Activated effector memory CD4-positive, alpha-beta T cell treated with anti-CD3 and anti-CD28 coated beads, Interleukin-2, amount 50 U/mL, for 16 hours (primary cell): ENCODE measurements at regions not wholly inside any gene's neighbourhood (a gene's known extent, or its start where the extent isn't known, plus 50 kb on each side); places are given as distances from the start of the nearest gene placed in this dataset.
A peak's percentile ranks its signal among the peaks of the same experiment; 100 is the strongest.
"Not testable (repeated sequence)": the region's sequence is repeated elsewhere in the genome, so short reads cannot be mapped to it uniquely, and the experiment has no call there.

ENCODE experiments used
- DNase-seq: peaks from one replicate; pipeline ENCODE4 v3.0.0-alpha.2; 2020

DNA sequence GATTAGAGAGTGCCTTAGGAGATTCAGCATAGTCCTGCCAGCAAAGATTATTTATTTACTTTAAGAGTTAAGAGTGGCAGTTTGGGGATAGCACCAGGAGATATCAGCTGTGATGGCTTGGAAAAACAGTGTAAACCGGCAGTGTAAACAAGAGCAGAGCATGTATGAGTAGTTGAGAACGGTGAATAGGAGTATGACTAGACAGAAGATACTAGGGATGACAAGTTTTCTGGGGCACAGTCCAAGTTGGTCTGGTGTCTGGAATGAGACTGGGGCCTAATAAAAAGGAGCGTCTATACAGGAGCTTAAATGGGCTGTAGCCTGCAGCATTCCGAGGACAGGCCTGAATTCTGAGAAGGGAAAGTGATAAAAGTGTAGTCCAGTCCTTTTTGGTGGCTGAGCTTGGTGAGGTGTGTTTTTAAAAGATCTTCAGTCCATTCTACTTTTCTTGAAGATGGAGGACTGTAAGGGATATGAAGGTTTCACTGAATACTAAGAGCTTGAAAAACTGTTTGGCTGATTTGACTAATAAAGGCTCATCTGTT lies 117.8 kb downstream of the TLR5 start:
- DNase-seq, result not testable (repeated sequence)

GRCh38 chr1:223026639-223027038 lies 116.4 kb downstream of the TLR5 start:
- DNase-seq, result peak; percentile 1

GRCh38 chr1:223029985-223030769 lies 112.9 kb downstream of the TLR5 start:
- no peak for DNase-seq

- no peak for DNase-seq
Measured at GRCh38 chr1:223030871-223031400, 112.1 kb downstream of the TLR5 start.

DNA sequence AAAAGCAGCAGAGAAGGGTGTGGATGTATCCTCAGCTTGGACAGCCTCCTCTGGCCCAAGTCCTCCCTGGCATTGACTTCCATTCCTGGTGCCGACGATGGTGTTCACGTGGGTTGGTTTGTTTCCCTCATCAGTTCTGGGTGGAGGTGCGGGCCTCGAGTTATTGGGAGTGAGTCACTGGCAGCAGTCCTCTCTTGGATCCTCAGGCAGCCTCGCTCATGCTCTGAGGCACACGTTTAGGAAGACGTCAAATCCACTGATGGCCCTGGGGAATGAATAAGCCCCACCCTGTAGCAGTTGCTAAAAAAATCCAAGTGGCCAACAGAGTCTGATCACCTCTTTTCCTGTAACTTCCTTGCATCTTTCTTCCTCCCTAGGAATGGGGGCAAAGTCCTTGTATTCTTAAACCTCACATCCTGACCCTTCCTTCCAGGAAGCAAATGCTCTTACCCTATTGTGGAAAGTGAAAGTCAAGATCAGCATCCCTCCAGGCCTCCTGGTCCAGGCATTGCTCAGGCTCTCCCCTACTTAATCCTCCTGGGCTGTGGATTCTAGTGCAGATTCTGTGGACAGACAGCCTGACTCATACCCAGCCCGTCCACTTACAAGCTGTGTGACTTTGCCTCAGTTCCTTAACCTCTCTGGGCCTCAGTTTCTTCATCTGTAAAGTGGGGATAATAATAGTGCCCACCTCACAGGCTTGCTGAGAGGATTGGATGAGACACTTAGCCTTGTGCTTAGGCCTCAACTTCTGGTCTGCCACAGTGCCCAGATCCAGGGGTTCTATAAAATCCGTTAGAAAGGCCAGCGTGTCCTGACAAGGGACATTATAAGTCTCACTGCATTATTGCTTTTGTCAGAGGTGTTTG lies 111.1 kb downstream of the TLR5 start:
- no peak for DNase-seq

GRCh38 chr1:223033658-223034057 lies 109.4 kb downstream of the TLR5 start:
- DNase-seq, result no peak

- no peak for DNase-seq
Measured at GRCh38 chr1:223034270-223034798, 108.7 kb downstream of the TLR5 start.

GRCh38 chr1:223035724-223036478 lies 107.1 kb downstream of the TLR5 start:
- DNase-seq, result no peak

GRCh38 chr1:223036479-223036845 lies 106.6 kb downstream of the TLR5 start:
- no peak for DNase-seq

GRCh38 chr1:223037845-223038244 lies 105.2 kb downstream of the TLR5 start:
- no peak for DNase-seq

- no peak for DNase-seq
Measured at GRCh38 chr1:223038288-223039006, 104.6 kb downstream of the TLR5 start.

GRCh38 chr1:223039990-223040389 lies 103.1 kb downstream of the TLR5 start:
- no peak for DNase-seq

- no peak for DNase-seq
Measured at GRCh38 chr1:223041481-223041880, 101.6 kb downstream of the TLR5 start.

GRCh38 chr1:223045164-223045957 lies 97.7 kb downstream of the TLR5 start:
- DNase-seq, result no peak

GRCh38 chr1:223046011-223046410 lies 97.0 kb downstream of the TLR5 start:
- DNase-seq, result no peak

DNA sequence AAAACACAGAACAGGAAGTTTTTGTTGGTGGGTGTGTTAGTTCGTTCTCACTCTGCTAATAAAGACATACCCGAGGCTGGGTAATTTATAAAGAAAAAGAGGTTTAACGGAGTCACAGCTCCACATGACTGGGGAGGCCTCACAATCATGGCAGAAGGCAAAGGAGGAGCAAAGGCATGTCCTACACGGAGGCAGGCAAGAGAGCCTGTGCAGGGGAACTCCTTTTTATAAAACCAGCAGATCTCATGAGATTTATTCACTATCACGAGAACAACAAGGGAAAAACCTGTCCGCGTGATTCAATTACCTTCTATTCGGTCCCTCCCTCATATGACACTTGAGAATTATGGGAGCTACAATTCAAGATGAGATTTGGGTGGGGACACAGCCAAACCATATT lies 96.6 kb downstream of the TLR5 start:
- not testable (repeated sequence) for DNase-seq

DNA sequence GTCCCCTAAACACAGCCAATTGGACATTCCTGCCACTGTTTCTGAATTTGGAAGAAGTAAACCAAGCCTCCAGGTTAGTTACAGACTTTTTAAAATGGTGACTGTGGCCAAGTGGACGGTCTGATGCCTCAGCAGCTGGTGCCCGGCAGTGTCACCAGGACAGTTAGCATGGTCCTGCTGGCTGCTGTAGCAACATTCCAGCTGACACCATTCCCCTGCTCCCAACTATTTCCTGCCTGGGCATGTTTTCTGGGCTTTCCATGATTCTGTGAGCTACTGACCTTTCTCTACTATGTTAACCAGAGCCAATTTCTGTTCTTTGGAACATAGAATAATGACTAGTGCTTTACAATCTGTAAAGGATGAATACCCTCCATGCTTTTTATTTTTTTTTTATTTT lies 95.0 kb downstream of the TLR5 start:
- no peak for DNase-seq

GRCh38 chr1:223052462-223052861 lies 90.6 kb downstream of the TLR5 start:
- DNase-seq, result no peak

DNA sequence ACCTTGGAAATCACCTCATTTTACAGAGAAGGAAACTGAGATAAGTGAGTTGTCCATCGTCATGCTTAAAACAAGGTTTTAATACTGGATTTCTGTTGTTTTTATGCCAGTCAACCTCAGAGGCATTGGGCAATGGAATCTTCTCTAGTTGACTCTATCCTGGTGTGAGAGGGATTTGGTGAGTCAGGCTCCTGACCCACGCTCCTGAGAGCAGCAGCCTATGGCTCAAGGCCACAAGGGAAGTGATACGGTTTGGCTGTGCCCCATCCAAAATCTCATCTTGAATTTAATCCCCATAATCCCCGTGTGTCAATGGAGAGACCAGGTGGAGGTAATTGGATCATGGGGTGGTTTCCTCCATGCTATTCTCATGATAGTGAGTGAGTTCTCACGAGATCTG lies 90.1 kb downstream of the TLR5 start:
- DNase-seq, result no peak

GRCh38 chr1:223056802-223057201 lies 86.2 kb downstream of the TLR5 start:
- DNase-seq, result no peak

- no peak for DNase-seq
Measured at GRCh38 chr1:223057569-223058093, 85.4 kb downstream of the TLR5 start.
